Colonic mucosa (tissue), 4 donors: ENCODE measurements at regions not wholly inside any gene's neighbourhood (a gene's known extent, or its start where the extent isn't known, plus 50 kb on each side); places are given as distances from the start of the nearest gene placed in this dataset.

Experiments used
- DNase-seq: peaks from one replicate; pipeline ENCODE4 v3.0.0-alpha.2; 2020
- H3K27ac ChIP-seq: fragments of 200-600 bp; one replicate; pipeline ENCODE4 v1.8.0; 2021
- H3K27me3 ChIP-seq: fragments of 200-600 bp; one replicate; pipeline ENCODE4 v1.8.0; 2021
- H3K36me3 ChIP-seq: fragments of 200-600 bp; one replicate; pipeline ENCODE4 v1.8.0; 2021
- H3K4me1 ChIP-seq: fragments of 200-600 bp; one replicate; pipeline ENCODE4 v1.8.0; 2021; ENCODE audit warnings: mild to moderate bottlenecking
- H3K4me3 ChIP-seq: fragments of 200-600 bp; one replicate; pipeline ENCODE4 v1.8.0; 2021
- H3K9ac ChIP-seq, 2 donors: one replicate each; pipeline ENCODE4 v1.7.0; 2013; ENCODE audit warnings: control low read depth in 2 of 2, low read depth in 2 of 2, low read length in 2 of 2
- H3K9me3 ChIP-seq: fragments of 200-600 bp; one replicate; pipeline ENCODE4 v1.8.0; 2021
- CTCF ChIP-seq: fragments of 200-600 bp; IDR thresholded peaks from one replicate; pipeline ENCODE4 v1.8.0; 2022; ENCODE audit warnings: antibody characterized with exemption, mild to moderate bottlenecking
- intact Hi-C: fragments of 100-400 bp; cut with DNase I; formaldehyde crosslinking; loops from one replicate; pipeline ENCODE4 v1.14.1; 2022
- donor health status: healthy.
- donor health status: DM: no; HTN: no; CAD: no.
- donor health status: DM: no; HTN: no; CAD: no.

DNA sequence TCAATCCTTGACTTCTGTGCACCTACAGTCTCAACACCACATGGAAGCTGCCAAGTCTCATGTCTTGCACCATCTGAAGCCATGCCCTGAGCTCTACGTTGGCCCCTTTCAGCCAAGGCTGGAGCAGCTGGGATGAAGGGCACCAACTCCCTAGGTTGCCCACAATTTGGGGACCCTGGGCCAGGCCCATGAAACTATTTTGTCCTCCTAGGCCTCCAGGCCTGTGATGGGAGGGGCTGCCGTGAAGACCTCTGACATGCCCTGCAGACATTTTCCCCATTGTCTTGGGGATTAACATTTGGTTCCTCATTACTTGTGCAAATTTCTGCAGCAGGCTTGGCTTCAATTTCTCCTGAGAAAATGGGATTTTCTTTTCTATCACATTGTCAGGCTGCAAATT, 285.1 kb downstream of the DTWD2 start:
- Histone ChIP-seq H3K9ac (no peak overlapping the region), H3K9me3 (peaks cover 4% of the 10 kb centered on the region), H3K36me3 (no peaks in the 10 kb centered on the region), H3K27ac (no peak overlapping the region), H3K27me3 (no peaks in the 10 kb centered on the region), H3K4me3 (no peak overlapping the region), H3K4me1 (no peaks in the 10 kb centered on the region)
- TF ChIP-seq CTCF: no peak
- intact Hi-C loops: no loop called here
- DNase-seq: no peak

DNA sequence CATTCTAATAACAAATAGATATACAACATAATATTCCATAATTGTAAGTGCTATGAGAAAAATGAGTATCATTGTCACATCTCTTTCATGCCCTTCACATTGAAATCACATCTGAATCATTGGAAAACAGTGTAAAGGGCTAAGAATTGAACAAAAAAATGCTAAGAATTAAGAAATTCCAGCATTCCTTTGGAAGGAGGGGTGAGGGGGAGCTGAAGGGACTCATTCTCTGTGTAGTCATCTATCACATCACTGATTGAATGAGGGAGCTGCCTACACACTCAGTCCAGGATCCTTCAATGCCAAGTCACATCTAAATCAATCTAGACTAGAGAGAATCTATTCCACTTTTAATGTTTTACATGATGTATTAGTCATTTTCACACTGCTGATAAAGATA, 286.6 kb downstream of the DTWD2 start:
- H3K4me1 ChIP-seq: no peaks in the 10 kb centered on the region
- intact Hi-C loops: no loop called here
- no peaks in the 10 kb centered on the region for H3K27me3 ChIP-seq
- TF ChIP-seq CTCF: no peak
- no peaks in the 10 kb centered on the region for H3K36me3 ChIP-seq
- DNase-seq: no peak
- no peak overlapping the region for H3K4me3 ChIP-seq
- H3K27ac ChIP-seq: no peak overlapping the region
- peaks cover 4% of the 10 kb centered on the region for H3K9me3 ChIP-seq
- H3K9ac ChIP-seq: no peak overlapping the region

DNA sequence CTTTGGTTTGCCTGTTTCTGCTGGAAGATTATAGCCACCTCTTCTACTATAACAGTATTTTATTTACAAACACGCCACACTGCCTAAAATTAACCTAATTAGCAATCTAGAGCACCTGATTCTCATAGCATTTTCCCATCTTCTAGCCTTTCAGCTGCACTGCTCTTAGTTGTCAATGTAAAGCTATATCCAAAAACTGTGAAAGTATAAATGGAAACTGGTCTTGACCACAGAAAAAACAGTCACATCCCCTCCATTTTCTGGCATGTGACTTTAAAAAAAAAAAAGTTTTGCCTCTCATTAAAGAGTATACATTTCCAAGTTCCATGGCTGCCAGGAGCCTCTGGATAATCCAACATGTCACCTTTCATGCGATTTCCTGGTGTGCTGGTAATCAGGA, 287.8 kb downstream of the DTWD2 start:
- no peaks in the 10 kb centered on the region for H3K27me3 ChIP-seq
- H3K9me3 ChIP-seq: peaks cover 4% of the 10 kb centered on the region
- H3K4me1 ChIP-seq: no peaks in the 10 kb centered on the region
- no peak overlapping the region for H3K27ac ChIP-seq
- no peak for TF ChIP-seq CTCF
- H3K9ac ChIP-seq: no peak overlapping the region
- H3K4me3 ChIP-seq: no peak overlapping the region
- no peaks in the 10 kb centered on the region for H3K36me3 ChIP-seq
- intact Hi-C loops: no loop called here
- no peak for DNase-seq

DNA sequence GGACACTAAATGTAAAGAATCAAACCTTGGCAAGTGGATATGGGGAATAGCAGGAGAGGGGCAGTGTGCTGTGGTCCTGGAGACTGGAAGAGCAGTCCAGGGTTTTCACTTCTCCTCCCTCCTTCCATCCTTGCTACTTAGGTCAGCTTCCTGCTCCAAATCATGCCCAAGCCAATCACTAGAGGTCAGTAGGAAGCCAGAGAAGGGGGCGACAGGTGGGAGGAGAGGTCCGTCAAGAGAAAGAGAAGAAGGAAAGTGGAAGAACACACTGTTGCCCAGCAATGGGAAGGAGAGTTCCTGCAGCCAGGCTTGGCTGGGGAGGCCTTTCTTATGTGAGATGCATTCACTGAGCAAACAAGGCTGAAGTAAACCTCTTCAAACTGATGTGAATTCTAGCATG, 289.6 kb downstream of the DTWD2 start:
- intact Hi-C loops: no loop called here
- Histone ChIP-seq H3K9ac (no peak overlapping the region), H3K27ac (no peak overlapping the region), H3K4me3 (no peak overlapping the region), H3K36me3 (no peaks in the 10 kb centered on the region), H3K9me3 (peaks cover 4% of the 10 kb centered on the region), H3K27me3 (no peaks in the 10 kb centered on the region), H3K4me1 (no peaks in the 10 kb centered on the region)
- no peak for TF ChIP-seq CTCF
- no peak for DNase-seq

DNA sequence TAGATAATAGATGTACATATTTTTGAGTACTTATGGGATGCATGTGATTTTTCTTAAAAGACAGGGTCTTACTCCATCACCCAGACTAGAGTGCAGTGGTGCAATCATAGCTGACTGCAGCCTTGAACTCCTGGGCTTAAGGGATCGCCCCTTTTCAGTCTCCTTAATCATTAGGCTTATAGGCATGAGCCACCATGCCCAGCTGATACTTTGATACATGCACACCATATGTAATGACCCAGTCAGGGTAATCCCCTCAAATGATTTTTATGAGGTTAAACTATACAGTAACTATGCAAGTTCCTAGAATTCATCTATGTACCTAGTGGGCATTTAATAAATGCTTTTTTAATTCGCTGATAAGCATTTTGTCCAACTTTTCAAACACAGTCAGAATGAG, 292.3 kb downstream of the DTWD2 start:
- H3K4me1 ChIP-seq: no peaks in the 10 kb centered on the region
- H3K27me3 ChIP-seq: no peaks in the 10 kb centered on the region
- intact Hi-C loops: no loop called here
- no peak for DNase-seq
- H3K9me3 ChIP-seq: no peaks in the 10 kb centered on the region
- TF ChIP-seq CTCF: no peak
- H3K4me3 ChIP-seq: no peak overlapping the region
- no peak overlapping the region for H3K27ac ChIP-seq
- no peak overlapping the region for H3K9ac ChIP-seq
- no peaks in the 10 kb centered on the region for H3K36me3 ChIP-seq

DNA sequence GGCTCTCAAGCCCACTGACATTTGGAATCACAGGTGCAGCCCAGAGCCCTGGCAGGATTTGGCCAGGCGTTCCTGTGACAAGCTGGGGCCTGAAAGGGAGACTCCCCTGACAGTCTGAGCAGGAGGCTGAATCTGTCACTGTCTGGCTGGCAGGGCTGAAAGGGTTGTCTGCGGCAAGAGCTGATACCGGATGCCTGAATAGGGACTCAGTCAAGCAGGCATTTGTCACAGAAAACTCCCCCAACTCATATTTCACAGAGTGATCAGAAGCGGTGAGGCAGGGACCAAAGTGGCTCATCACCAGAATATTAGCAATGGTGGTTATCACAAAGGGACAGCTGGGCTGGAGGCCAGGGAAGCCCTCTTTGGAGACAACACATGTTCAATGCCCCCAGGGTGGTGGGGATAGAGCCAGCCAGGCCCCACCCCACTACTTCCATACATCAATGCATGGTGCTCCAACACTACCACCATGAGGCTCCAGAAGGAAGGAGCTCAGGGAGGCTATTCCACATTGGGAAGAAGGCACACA, 295.5 kb downstream of the DTWD2 start:
- no peaks in the 10 kb centered on the region for H3K4me1 ChIP-seq
- intact Hi-C loops: no loop called here
- no peak overlapping the region for H3K27ac ChIP-seq
- H3K9me3 ChIP-seq: no peaks in the 10 kb centered on the region
- no peak for TF ChIP-seq CTCF
- H3K4me3 ChIP-seq: no peak overlapping the region
- H3K9ac ChIP-seq: no peak overlapping the region
- H3K27me3 ChIP-seq: no peaks in the 10 kb centered on the region
- no peaks in the 10 kb centered on the region for H3K36me3 ChIP-seq
- no peak for DNase-seq
